Loucy (cell line): ENCODE measurements at regions not wholly inside any gene's neighbourhood (a gene's known extent, or its start where the extent isn't known, plus 50 kb on each side); places are given as distances from the start of the nearest gene placed in this dataset.

Source experiments
- H2AFZ ChIP-seq: fragments of 200-600 bp; sonication (generic); 2 replicates; pipeline ENCODE4 v1.6.0; 2016; ENCODE audit warnings: antibody characterized with exemption, mild to moderate bottlenecking, low read length, moderate library complexity
- H3F3A ChIP-seq: fragments of 200-600 bp; 2 replicates; pipeline ENCODE4 v1.6.0; 2016; ENCODE audit warnings: antibody characterized with exemption, low read depth, mild to moderate bottlenecking
- H3K27me3 ChIP-seq: fragments of 200-600 bp; sonication (generic); 2 replicates; pipeline ENCODE4 v1.6.1; 2014; ENCODE audit warnings: low read length, mild to moderate bottlenecking; ENCODE audit not compliant: insufficient read depth, poor library complexity, severe bottlenecking
- H3K36me3 ChIP-seq: fragments of 200-600 bp; sonication (generic); 2 replicates; pipeline ENCODE4 v1.6.1; 2016; ENCODE audit warnings: low read length; ENCODE audit not compliant: insufficient read depth
- H3K4me1 ChIP-seq: fragments of 200-600 bp; sonication (generic); 2 replicates; pipeline ENCODE4 v1.5.1; 2014; ENCODE audit warnings: low read length, mild to moderate bottlenecking; ENCODE audit not compliant: insufficient read depth, poor library complexity, severe bottlenecking
- H3K4me2 ChIP-seq: fragments of 200-600 bp; sonication (generic); 2 replicates; pipeline ENCODE4 v1.6.0; 2014; ENCODE audit warnings: antibody characterized with exemption, low read length, low read depth, mild to moderate bottlenecking; ENCODE audit not compliant: poor library complexity, severe bottlenecking
- H3K4me3 ChIP-seq: fragments of 200-600 bp; sonication (generic); 2 replicates; pipeline ENCODE4 v1.5.1; 2014; ENCODE audit warnings: low read length, mild to moderate bottlenecking, mixed read lengths; ENCODE audit not compliant: poor library complexity, severe bottlenecking
- H3K79me2 ChIP-seq: fragments of 200-600 bp; sonication (generic); 2 replicates; pipeline ENCODE4 v1.6.1; 2014; ENCODE audit warnings: low read length; ENCODE audit not compliant: insufficient read depth
- H3K9ac ChIP-seq: fragments of 200-600 bp; sonication (generic); 2 replicates; pipeline ENCODE4 v1.6.0; 2014; ENCODE audit warnings: mild to moderate bottlenecking, low read depth, low read length, moderate library complexity; ENCODE audit not compliant: poor library complexity, severe bottlenecking
- H3K9me2 ChIP-seq: fragments of 200-600 bp; sonication (generic); replicated peaks from 2 replicates; pipeline ENCODE4 v1.6.1; 2016; ENCODE audit warnings: low read depth, low read length, mixed read lengths
- H3K9me3 ChIP-seq: fragments of 200-600 bp; sonication (generic); 2 replicates; pipeline ENCODE4 v1.6.1; 2014; ENCODE audit warnings: mild to moderate bottlenecking, antibody characterized with exemption, low read length, low read depth; ENCODE audit not compliant: insufficient read depth
- H4K20me1 ChIP-seq: fragments of 200-600 bp; sonication (generic); 2 replicates; pipeline ENCODE4 v1.6.0; 2014; ENCODE audit warnings: antibody characterized with exemption, low read length, mild to moderate bottlenecking; ENCODE audit not compliant: insufficient read depth, poor library complexity, severe bottlenecking
- CTCF ChIP-seq: fragments of 200-600 bp; sonication (generic); conservative IDR thresholded peaks from 2 replicates; pipeline ENCODE4 v1.5.1; 2014; ENCODE audit warnings: mild to moderate bottlenecking, antibody characterized with exemption, low read length
- EZH2phosphoT487 ChIP-seq: fragments of 200-600 bp; IDR thresholded peaks from 2 replicates; pipeline ENCODE4 v1.6.1; 2018; ENCODE audit warnings: antibody characterized with exemption, mild to moderate bottlenecking, moderate library complexity, borderline replicate concordance

- Histone ChIP-seq H3K9me2 (no peaks in the 10 kb centered on the region), H3K36me3 (no peaks in the 10 kb centered on the region), H3K4me2 (no peak overlapping the region), H3F3A (no peaks in the 10 kb centered on the region), H3K79me2 (no peaks in the 10 kb centered on the region), H3K4me1 (no peaks in the 10 kb centered on the region), H3K4me3 (no peak overlapping the region), H3K9me3 (no peaks in the 10 kb centered on the region), H2AFZ (no peak overlapping the region), H3K27me3 (no peaks in the 10 kb centered on the region), H4K20me1 (no peaks in the 10 kb centered on the region), H3K9ac (no peak overlapping the region)
- TF ChIP-seq EZH2phosphoT487 (no peak), CTCF (no peak)
Measured at GRCh38 chr6:96466147-96466863, 55.3 kb upstream of the UFL1 start.

GRCh38 chr6:96467814-96468213, 53.8 kb upstream of the UFL1 start:
- Histone ChIP-seq H3K36me3 (no peaks in the 10 kb centered on the region), H3K27me3 (no peaks in the 10 kb centered on the region), H3K9ac (no peak overlapping the region), H2AFZ (no peak overlapping the region), H3K4me3 (no peak overlapping the region), H3K4me1 (no peaks in the 10 kb centered on the region), H3K9me2 (no peaks in the 10 kb centered on the region), H3K4me2 (no peak overlapping the region), H3K9me3 (no peaks in the 10 kb centered on the region), H3F3A (no peaks in the 10 kb centered on the region), H4K20me1 (no peaks in the 10 kb centered on the region), H3K79me2 (no peaks in the 10 kb centered on the region)
- no peak for TF ChIP-seq EZH2phosphoT487
- TF ChIP-seq CTCF: no peak

GRCh38 chr6:96468281-96468680, 53.3 kb upstream of the UFL1 start:
- H3K79me2 ChIP-seq: no peaks in the 10 kb centered on the region
- H3K4me2 ChIP-seq: no peak overlapping the region
- H3K9me3 ChIP-seq: no peaks in the 10 kb centered on the region
- no peaks in the 10 kb centered on the region for H3K36me3 ChIP-seq
- no peaks in the 10 kb centered on the region for H3K9me2 ChIP-seq
- H2AFZ ChIP-seq: no peak overlapping the region
- no peaks in the 10 kb centered on the region for H3K4me1 ChIP-seq
- H3K9ac ChIP-seq: no peak overlapping the region
- TF ChIP-seq EZH2phosphoT487 (no peak), CTCF (no peak)
- H4K20me1 ChIP-seq: no peaks in the 10 kb centered on the region
- no peaks in the 10 kb centered on the region for H3F3A ChIP-seq
- H3K27me3 ChIP-seq: no peaks in the 10 kb centered on the region
- H3K4me3 ChIP-seq: no peak overlapping the region
